ENCODE measurements at regions not wholly inside any gene's neighbourhood (a gene's known extent, or its start where the extent isn't known, plus 50 kb on each side); places are given as distances from the start of the nearest gene placed in this dataset.
"Not testable (repeated sequence)": the region's sequence is repeated elsewhere in the genome, so short reads cannot be mapped to it uniquely, and the experiment has no call there.

- TF ChIP-seq EZH2 (IDR thresholded peaks at IDR 0.05; ENCODE audit: low read length) = not testable (repeated sequence)
- TF ChIP-seq, protein P1, sequence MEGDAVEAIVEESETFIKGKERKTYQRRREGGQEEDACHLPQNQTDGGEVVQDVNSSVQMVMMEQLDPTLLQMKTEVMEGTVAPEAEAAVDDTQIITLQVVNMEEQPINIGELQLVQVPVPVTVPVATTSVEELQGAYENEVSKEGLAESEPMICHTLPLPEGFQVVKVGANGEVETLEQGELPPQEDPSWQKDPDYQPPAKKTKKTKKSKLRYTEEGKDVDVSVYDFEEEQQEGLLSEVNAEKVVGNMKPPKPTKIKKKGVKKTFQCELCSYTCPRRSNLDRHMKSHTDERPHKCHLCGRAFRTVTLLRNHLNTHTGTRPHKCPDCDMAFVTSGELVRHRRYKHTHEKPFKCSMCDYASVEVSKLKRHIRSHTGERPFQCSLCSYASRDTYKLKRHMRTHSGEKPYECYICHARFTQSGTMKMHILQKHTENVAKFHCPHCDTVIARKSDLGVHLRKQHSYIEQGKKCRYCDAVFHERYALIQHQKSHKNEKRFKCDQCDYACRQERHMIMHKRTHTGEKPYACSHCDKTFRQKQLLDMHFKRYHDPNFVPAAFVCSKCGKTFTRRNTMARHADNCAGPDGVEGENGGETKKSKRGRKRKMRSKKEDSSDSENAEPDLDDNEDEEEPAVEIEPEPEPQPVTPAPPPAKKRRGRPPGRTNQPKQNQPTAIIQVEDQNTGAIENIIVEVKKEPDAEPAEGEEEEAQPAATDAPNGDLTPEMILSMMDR (optimal IDR thresholded peaks at IDR 0.05 in 1 of 3, IDR thresholded peaks at IDR 0.05 in 1 of 3, conservative IDR thresholded peaks at IDR 0.05 in 1 of 3; ENCODE audit: extremely low read depth in 1 of 3, insufficient read depth in 2 of 3, low read length in 3 of 3) = not testable (repeated sequence)
Measured at GRCh38 chr9:28524309-28524708, 951.0 kb upstream of the C9orf72 start.

Measured in keratinocyte (primary cell).